ENCODE measurements at regions not wholly inside any gene's neighbourhood (a gene's known extent, or its start where the extent isn't known, plus 50 kb on each side); places are given as distances from the start of the nearest gene placed in this dataset.

DNA sequence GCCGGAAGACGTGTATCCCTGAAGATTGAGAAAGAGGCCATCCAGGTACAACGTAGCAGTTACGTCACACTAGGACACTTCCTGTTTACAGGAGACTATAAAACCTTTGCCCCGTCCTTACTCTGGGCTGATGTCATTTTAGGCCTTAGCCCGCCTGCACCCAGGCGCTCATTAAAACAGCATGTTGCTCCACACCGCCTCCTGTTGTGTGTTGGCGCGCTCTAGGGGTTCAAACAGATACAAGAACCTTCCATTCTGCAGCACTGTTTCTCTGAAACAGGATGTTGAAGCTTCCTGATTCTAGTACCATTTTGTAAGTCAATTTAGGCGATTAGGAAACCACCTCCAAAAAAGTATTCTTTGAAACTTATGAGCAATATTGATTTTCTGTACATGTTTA lies 722.1 kb downstream of the PCDH7 start:
- TF ChIP-seq, protein P1, sequence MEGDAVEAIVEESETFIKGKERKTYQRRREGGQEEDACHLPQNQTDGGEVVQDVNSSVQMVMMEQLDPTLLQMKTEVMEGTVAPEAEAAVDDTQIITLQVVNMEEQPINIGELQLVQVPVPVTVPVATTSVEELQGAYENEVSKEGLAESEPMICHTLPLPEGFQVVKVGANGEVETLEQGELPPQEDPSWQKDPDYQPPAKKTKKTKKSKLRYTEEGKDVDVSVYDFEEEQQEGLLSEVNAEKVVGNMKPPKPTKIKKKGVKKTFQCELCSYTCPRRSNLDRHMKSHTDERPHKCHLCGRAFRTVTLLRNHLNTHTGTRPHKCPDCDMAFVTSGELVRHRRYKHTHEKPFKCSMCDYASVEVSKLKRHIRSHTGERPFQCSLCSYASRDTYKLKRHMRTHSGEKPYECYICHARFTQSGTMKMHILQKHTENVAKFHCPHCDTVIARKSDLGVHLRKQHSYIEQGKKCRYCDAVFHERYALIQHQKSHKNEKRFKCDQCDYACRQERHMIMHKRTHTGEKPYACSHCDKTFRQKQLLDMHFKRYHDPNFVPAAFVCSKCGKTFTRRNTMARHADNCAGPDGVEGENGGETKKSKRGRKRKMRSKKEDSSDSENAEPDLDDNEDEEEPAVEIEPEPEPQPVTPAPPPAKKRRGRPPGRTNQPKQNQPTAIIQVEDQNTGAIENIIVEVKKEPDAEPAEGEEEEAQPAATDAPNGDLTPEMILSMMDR (IDR thresholded peaks at IDR 0.05): no peak
- no peak for TF ChIP-seq ZFX (IDR thresholded peaks at IDR 0.05; ENCODE audit: borderline replicate concordance)

All from 22Rv1 (cell line).